ENCODE measurements at regions not wholly inside any gene's neighbourhood (a gene's known extent, or its start where the extent isn't known, plus 50 kb on each side); places are given as distances from the start of the nearest gene placed in this dataset.
"Not testable (repeated sequence)": the region's sequence is repeated elsewhere in the genome, so short reads cannot be mapped to it uniquely, and the experiment has no call there.

- Mint-ChIP-seq H3K4me3 (ENCODE audit: unreplicated experiment) (no peak overlapping the region), H3K4me1 (ENCODE audit: low read depth, unreplicated experiment) (no peaks in the 10 kb centered on the region), H3K36me3 (ENCODE audit: low read depth, unreplicated experiment) (no peaks in the 10 kb centered on the region), H3K27me3 (ENCODE audit: low read depth, unreplicated experiment) (no peaks in the 10 kb centered on the region), H3K27ac (ENCODE audit: unreplicated experiment) (no peak overlapping the region), H3K9me3 (ENCODE audit: unreplicated experiment) (no peaks in the 10 kb centered on the region)
- Histone ChIP-seq H3K9me3 (ENCODE audit: insufficient read depth, low read depth, low read length) (peaks cover 2% of the 10 kb centered on the region), H3K4me2 (ENCODE audit: low read length) (no peak overlapping the region), H3K27me3 (ENCODE audit: insufficient read depth, low read length) (no peaks in the 10 kb centered on the region), H3K4me3 (ENCODE audit: insufficient read depth, low read depth, low read length) (no peak overlapping the region), H3K36me3 (ENCODE audit: insufficient read depth, low read length) (no peaks in the 10 kb centered on the region), H3K79me2 (ENCODE audit: insufficient read depth, low read length) (no peaks in the 10 kb centered on the region), H3K4me1 (ENCODE audit: insufficient read depth, low read length) (no peaks in the 10 kb centered on the region), H2AFZ (ENCODE audit: low read depth, low read length) (no peak overlapping the region), H3K9ac (ENCODE audit: low read length) (no peak overlapping the region), H4K20me1 (ENCODE audit: insufficient read depth, low read length) (no peaks in the 10 kb centered on the region), H3K27ac (ENCODE audit: low read depth, low read length) (no peak overlapping the region)
- TF ChIP-seq CTCF (IDR thresholded peaks at IDR 0.05; ENCODE audit: insufficient read depth, low read depth, low read length) = no peak
- DNase-seq (ENCODE audit: low read depth) (no peak), FAIRE-seq (no peak)
These were observed 162.3 kb upstream of the POGK start for GRCh38 chr1:166676981-166677380.

- Mint-ChIP-seq H3K4me3 (ENCODE audit: unreplicated experiment) (no peak overlapping the region), H3K4me1 (ENCODE audit: low read depth, unreplicated experiment) (no peaks in the 10 kb centered on the region), H3K36me3 (ENCODE audit: low read depth, unreplicated experiment) (no peaks in the 10 kb centered on the region), H3K27ac (ENCODE audit: unreplicated experiment) (no peak overlapping the region), H3K27me3 (ENCODE audit: low read depth, unreplicated experiment) (no peaks in the 10 kb centered on the region), H3K9me3 (ENCODE audit: unreplicated experiment) (no peaks in the 10 kb centered on the region)
- H3K4me2 ChIP-seq (ENCODE audit: low read length) = no peak overlapping the region
- no peaks in the 10 kb centered on the region for H3K36me3 ChIP-seq (ENCODE audit: insufficient read depth, low read length)
- no peak overlapping the region for H2AFZ ChIP-seq (ENCODE audit: low read depth, low read length)
- TF ChIP-seq CTCF (IDR thresholded peaks at IDR 0.05; ENCODE audit: insufficient read depth, low read depth, low read length) = no peak
- TF ChIP-seq EZH2 (IDR thresholded peaks at IDR 0.05; ENCODE audit: insufficient read depth, low read length) = no peak
- no peaks in the 10 kb centered on the region for H3K79me2 ChIP-seq (ENCODE audit: insufficient read depth, low read length)
- H3K27ac ChIP-seq (ENCODE audit: low read depth, low read length) = no peak overlapping the region
- no peak overlapping the region for H3K4me3 ChIP-seq (ENCODE audit: insufficient read depth, low read depth, low read length)
- no peaks in the 10 kb centered on the region for H3K27me3 ChIP-seq (ENCODE audit: insufficient read depth, low read length)
- H3K4me1 ChIP-seq (ENCODE audit: insufficient read depth, low read length) = no peaks in the 10 kb centered on the region
- FAIRE-seq = no peak
- peaks cover 3% of the 10 kb centered on the region for H3K9me3 ChIP-seq (ENCODE audit: insufficient read depth, low read depth, low read length)
- H4K20me1 ChIP-seq (ENCODE audit: insufficient read depth, low read length) = no peaks in the 10 kb centered on the region
- H3K9ac ChIP-seq (ENCODE audit: low read length) = no peak overlapping the region
- no peak for DNase-seq (ENCODE audit: low read depth)
These were observed 159.9 kb upstream of the POGK start for GRCh38 chr1:166679369-166679768.

- no peaks in the 10 kb centered on the region for H3K9me3 Mint-ChIP-seq (ENCODE audit: unreplicated experiment)
- H3K4me1 Mint-ChIP-seq (ENCODE audit: low read depth, unreplicated experiment) = no peaks in the 10 kb centered on the region
- no peaks in the 10 kb centered on the region for H4K20me1 ChIP-seq (ENCODE audit: insufficient read depth, low read length)
These were observed 156.7 kb upstream of the POGK start for GRCh38 chr1:166682588-166682987.

GRCh38 chr1:166684669-166685068, 154.6 kb upstream of the POGK start:
- H3K9me3 Mint-ChIP-seq (ENCODE audit: unreplicated experiment); H3K79me2 ChIP-seq (ENCODE audit: insufficient read depth, low read length); H2AFZ ChIP-seq (ENCODE audit: low read depth, low read length); H4K20me1 ChIP-seq (ENCODE audit: insufficient read depth, low read length); H3K27me3 Mint-ChIP-seq (ENCODE audit: low read depth, unreplicated experiment); H3K9me3 ChIP-seq (ENCODE audit: insufficient read depth, low read depth, low read length); H3K27me3 ChIP-seq (ENCODE audit: insufficient read depth, low read length); H3K9ac ChIP-seq (ENCODE audit: low read length); H3K36me3 Mint-ChIP-seq (ENCODE audit: low read depth, unreplicated experiment); H3K4me3 ChIP-seq (ENCODE audit: insufficient read depth, low read depth, low read length); H3K4me1 Mint-ChIP-seq (ENCODE audit: low read depth, unreplicated experiment); H3K4me2 ChIP-seq (ENCODE audit: low read length); H3K4me1 ChIP-seq (ENCODE audit: insufficient read depth, low read length); H3K4me3 Mint-ChIP-seq (ENCODE audit: unreplicated experiment); H3K27ac ChIP-seq (ENCODE audit: low read depth, low read length); DNase-seq (ENCODE audit: low read depth); FAIRE-seq; H3K27ac Mint-ChIP-seq (ENCODE audit: unreplicated experiment); H3K36me3 ChIP-seq (ENCODE audit: insufficient read depth, low read length): not testable (repeated sequence)

More at GRCh38 chr1:166682588-166682987, 156.7 kb upstream of the POGK start:
- H3K27me3 ChIP-seq (ENCODE audit: insufficient read depth, low read length) = no peaks in the 10 kb centered on the region
- no peaks in the 10 kb centered on the region for H3K4me1 ChIP-seq (ENCODE audit: insufficient read depth, low read length)
- H3K9me3 ChIP-seq (ENCODE audit: insufficient read depth, low read depth, low read length) = peaks cover 3% of the 10 kb centered on the region
- Mint-ChIP-seq H3K4me3 (ENCODE audit: unreplicated experiment) (no peak overlapping the region), H3K36me3 (ENCODE audit: low read depth, unreplicated experiment) (no peaks in the 10 kb centered on the region), H3K27me3 (ENCODE audit: low read depth, unreplicated experiment) (no peaks in the 10 kb centered on the region), H3K27ac (ENCODE audit: unreplicated experiment) (no peak overlapping the region)
- no peak overlapping the region for H3K27ac ChIP-seq (ENCODE audit: low read depth, low read length)
- H3K79me2 ChIP-seq (ENCODE audit: insufficient read depth, low read length) = no peaks in the 10 kb centered on the region
- no peak overlapping the region for H3K9ac ChIP-seq (ENCODE audit: low read length)
- no peak for TF ChIP-seq CTCF (IDR thresholded peaks at IDR 0.05; ENCODE audit: insufficient read depth, low read depth, low read length)
- TF ChIP-seq EZH2 (IDR thresholded peaks at IDR 0.05; ENCODE audit: insufficient read depth, low read length) = no peak
- H3K4me2 ChIP-seq (ENCODE audit: low read length) = no peak overlapping the region
- no peak for FAIRE-seq
- no peak for DNase-seq (ENCODE audit: low read depth)
- no peaks in the 10 kb centered on the region for H3K36me3 ChIP-seq (ENCODE audit: insufficient read depth, low read length)
- no peak overlapping the region for H2AFZ ChIP-seq (ENCODE audit: low read depth, low read length)
- no peak overlapping the region for H3K4me3 ChIP-seq (ENCODE audit: insufficient read depth, low read depth, low read length)
